Thyroid gland (tissue), 4 donors: ENCODE measurements at regions not wholly inside any gene's neighbourhood (a gene's known extent, or its start where the extent isn't known, plus 50 kb on each side); places are given as distances from the start of the nearest gene placed in this dataset.
"Not testable (repeated sequence)": the region's sequence is repeated elsewhere in the genome, so short reads cannot be mapped to it uniquely, and the experiment has no call there.

Experiments
- DNase-seq, 2 donors: peaks; one replicate each; pipeline ENCODE4 v3.0.0-alpha.2; 2019
- H3K27ac ChIP-seq, 3 donors: fragments of 200-600 bp; sonication (generic); 1 replicate in 2 of 3; 2 replicates in 1 of 3; pipeline ENCODE4 v1.5.1; 2016 to 2019; ENCODE audit warnings: mild to moderate bottlenecking in 1 of 3, moderate library complexity in 1 of 3
- H3K27me3 ChIP-seq: fragments of 200-600 bp; sonication (generic); one replicate; pipeline ENCODE4 v1.5.1; 2019
- H3K36me3 ChIP-seq, 2 donors: fragments of 200-600 bp; sonication (generic); one replicate each; pipeline ENCODE4 v1.5.1; 2016 to 2019
- H3K4me1 ChIP-seq, 2 donors: fragments of 200-600 bp; sonication (generic); one replicate each; pipeline ENCODE4 v1.5.1; 2017 to 2019
- H3K4me3 ChIP-seq, 3 donors: fragments of 200-600 bp; sonication (generic); replicated peaks in 1 of 3; 1 replicate in 2 of 3; 2 replicates in 1 of 3; pipeline ENCODE4 v1.5.1; 2016; ENCODE audit warnings: mild to moderate bottlenecking in 1 of 3
- H3K9me3 ChIP-seq: fragments of 200-600 bp; sonication (generic); one replicate; pipeline ENCODE4 v1.5.1; 2017
- WGBS, 2 donors: methylation state at CpG; one replicate each; pipeline ENCODE4 v1.1.5; 2017; 5-methylcytosine and 5-hydroxymethylcytosine counted together
- intact Hi-C: fragments of 100-400 bp; cut with DNase I; formaldehyde crosslinking; loops from one replicate; pipeline ENCODE4 v1.15.1; 2023

DNA sequence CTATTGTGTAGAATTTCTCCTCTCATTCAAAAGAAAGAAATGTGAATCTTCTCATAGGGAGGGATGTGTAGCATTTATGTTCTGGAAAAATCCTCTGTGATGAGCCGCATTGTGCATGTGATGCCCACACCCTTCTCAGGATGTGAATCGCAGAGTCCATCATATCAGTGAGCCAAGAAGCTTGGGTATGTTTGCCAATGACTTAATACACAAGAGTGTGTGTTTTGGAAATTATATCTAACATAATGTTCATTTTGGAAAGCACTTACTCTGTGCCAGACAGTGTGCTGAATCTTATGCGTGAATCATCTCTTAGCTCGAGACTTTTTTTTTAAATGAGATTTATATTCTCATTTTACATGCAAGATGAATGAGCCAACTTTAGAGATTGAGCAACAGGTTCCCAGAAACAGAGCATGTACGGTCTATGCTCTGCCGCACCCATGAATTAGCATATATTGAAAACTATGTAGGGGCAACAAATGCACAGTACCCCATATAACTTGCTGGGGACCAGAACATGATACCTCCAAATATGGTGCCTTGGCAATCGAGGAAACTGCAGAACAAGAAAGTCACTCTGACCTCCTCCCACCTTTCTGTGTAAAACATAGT is 418.4 kb upstream of the SPATA31A3 start:
- H3K27me3 ChIP-seq, H3K9me3 ChIP-seq, H3K27ac ChIP-seq, DNase-seq, H3K4me1 ChIP-seq, H3K36me3 ChIP-seq, intact Hi-C loops, H3K4me3 ChIP-seq: not testable (repeated sequence)
- WGBS, 2 donors: 55 to 86% methylated on average over 3 of the region's 7 CpGs

DNA sequence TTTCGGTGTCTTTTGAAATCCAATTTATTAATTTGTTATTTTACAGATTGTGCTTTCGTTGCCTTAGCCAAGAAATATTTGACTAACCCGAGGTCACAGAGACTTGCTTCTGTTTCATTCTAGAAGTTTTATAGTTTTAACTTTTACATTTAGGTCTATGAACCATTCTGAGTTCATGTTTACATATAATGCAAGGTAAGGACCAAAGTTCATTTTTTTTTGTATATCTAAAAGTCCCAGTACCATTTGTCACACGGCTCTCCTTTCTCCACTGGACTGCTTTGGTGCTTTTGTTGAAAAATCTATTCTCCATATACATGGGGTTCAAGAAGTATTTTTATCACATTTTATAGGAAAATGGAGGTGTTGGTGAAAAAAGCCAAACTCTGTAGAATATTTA is 411.4 kb upstream of the SPATA31A3 start:
- no CpG with 5 or more reads among the region's 4 CpGs for WGBS, 2 donors
- intact Hi-C loops, H3K4me1 ChIP-seq: not testable (repeated sequence)

DNA sequence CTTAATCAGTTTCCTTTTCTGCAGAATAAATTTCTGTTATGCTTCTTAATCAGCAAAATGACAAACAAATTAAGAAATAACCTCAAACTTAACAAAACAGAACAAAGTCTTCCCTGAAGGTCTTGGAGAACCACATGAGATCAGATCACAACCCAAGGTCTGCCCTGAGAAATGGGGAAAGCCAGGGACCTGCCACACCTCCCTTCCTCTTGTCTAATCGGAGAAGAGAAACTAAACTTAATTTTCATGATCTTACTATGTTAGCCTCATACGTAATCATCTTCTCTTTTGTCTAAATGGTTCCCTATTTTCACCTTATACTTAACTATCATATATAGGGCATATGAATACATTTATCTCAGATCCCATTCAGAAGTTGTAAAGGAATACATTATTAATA is 405.4 kb upstream of the SPATA31A3 start:
- H3K27ac ChIP-seq, intact Hi-C loops, H3K36me3 ChIP-seq, H3K27me3 ChIP-seq, H3K4me3 ChIP-seq, DNase-seq, H3K4me1 ChIP-seq, H3K9me3 ChIP-seq: not testable (repeated sequence)
- WGBS, 2 donors: 72 to 82% methylated on average over 2 of the region's 2 CpGs

More for the DNA sequence above, 411.4 kb upstream of the SPATA31A3 start:
- not testable (repeated sequence) for H3K4me3 ChIP-seq, DNase-seq, H3K9me3 ChIP-seq, H3K27ac ChIP-seq, H3K36me3 ChIP-seq, H3K27me3 ChIP-seq

DNA sequence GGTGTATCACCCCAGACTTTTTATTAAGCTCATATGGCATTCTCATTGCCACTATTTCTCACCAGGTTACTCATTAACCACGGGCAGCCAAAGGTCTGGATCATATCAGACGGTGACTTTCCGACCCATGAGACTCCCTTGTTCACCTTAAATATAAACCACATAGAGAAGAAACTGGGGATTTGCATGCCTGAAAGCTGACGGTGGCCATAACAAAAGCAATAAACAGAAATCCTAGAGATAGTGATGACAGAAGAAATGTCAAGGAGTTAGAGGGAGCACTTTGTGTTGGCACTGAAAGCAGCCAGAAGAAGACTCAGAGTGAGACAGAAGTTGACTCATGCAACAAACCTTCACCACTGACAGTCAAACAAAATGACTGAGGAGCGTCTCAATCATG is 402.4 kb upstream of the SPATA31A3 start:
- H3K27ac ChIP-seq, DNase-seq, H3K4me1 ChIP-seq, intact Hi-C loops, H3K27me3 ChIP-seq, H3K9me3 ChIP-seq, H3K4me3 ChIP-seq, H3K36me3 ChIP-seq: not testable (repeated sequence)
- no CpG with 5 or more reads among the region's 5 CpGs for WGBS, 2 donors

DNA sequence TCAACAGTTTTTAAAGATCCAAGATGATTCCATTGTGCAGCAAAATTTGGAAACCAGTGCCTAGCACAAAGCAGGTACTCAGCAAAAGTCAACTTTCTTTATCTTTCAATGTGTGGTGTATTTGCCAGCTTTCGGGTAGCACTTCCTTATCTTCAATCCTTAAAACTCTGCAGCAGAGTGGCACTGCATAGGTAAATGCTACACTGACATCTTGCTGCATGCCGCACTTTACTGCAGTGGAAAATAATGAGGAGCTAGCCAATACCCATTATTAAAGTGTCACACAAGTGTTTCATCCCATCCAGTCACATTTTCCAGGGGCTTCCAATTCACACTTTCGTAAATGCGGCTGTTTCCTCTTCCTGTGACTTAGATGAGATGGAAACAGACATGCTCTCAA is 401.7 kb upstream of the SPATA31A3 start:
- H3K9me3 ChIP-seq, H3K27ac ChIP-seq, H3K27me3 ChIP-seq, H3K4me1 ChIP-seq, H3K36me3 ChIP-seq, DNase-seq, intact Hi-C loops, H3K4me3 ChIP-seq: not testable (repeated sequence)
- no CpG with 5 or more reads among the region's 4 CpGs for whole genome bisulfite sequencing, 2 donors

DNA sequence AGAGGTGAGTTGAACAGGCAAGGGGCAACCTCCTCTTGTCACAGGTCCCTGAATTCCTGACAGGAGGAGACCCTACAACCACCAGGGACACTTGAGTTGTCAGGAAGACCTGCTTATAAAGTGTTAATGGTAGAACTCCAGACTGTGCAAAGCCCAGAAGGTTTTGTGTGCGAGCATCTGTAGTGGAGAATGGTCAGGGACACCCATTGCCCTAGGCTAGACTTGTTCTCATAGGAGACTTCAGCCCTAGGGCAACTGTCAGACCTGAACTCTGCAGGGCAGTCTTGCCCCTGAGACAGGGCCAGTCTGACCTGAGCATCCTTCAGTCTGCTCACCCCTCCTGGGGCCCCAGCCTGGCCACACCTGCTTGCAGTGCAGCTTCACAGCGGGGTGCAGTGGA is 377.3 kb upstream of the SPATA31A3 start:
- WGBS, 2 donors: no CpG with 5 or more reads among the region's 2 CpGs
- H3K4me1 ChIP-seq, H3K9me3 ChIP-seq, H3K4me3 ChIP-seq, H3K36me3 ChIP-seq, intact Hi-C loops, H3K27ac ChIP-seq, DNase-seq, H3K27me3 ChIP-seq: not testable (repeated sequence)

DNA sequence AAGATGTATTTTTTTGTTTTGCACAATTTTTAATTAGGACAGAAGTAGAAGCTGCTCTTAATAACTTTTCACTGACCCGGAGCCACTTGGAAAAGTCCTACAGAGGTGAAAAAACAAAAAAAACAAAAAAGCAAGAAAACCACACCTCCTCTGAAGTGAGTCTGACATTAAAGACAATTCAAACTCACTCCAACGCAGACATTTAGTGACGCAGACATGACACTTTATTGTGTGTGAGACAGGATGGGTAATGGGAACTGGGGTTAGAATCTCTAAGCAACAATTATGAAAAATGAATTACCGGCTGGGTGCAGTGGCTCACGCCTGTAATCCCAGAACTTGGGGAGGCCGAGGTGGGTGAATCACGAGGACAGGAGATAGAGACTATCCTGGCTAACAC is 370.0 kb upstream of the SPATA31A3 start:
- no CpG with 5 or more reads among the region's 7 CpGs for WGBS, 2 donors
- H3K4me3 ChIP-seq, DNase-seq, H3K4me1 ChIP-seq, intact Hi-C loops, H3K27me3 ChIP-seq, H3K27ac ChIP-seq, H3K36me3 ChIP-seq, H3K9me3 ChIP-seq: not testable (repeated sequence)

DNA sequence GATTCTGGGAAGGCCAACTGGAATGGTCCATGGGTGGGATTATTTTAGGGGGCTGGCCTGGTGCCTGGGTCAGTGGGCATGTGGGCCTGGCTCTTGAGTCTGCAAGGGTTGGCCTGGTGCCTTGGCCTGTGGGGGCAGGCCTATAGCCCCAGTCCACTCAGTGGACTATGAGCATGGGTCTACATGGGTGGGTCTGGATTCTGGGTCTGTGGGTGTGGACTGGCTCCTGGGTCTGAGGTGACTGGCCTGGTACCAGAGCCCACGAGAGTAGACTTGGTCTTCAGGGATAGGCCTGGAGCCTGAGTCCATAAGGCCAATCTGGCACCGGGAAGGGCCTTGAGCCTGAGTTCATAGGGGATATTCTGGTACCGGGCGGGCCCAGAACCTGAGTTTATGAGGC is 361.6 kb upstream of the SPATA31A3 start:
- H3K9me3 ChIP-seq, DNase-seq, H3K36me3 ChIP-seq, H3K4me1 ChIP-seq, H3K4me3 ChIP-seq, H3K27ac ChIP-seq, H3K27me3 ChIP-seq, intact Hi-C loops: not testable (repeated sequence)
- WGBS, 2 donors: no CpG with 5 or more reads among the region's 4 CpGs

DNA sequence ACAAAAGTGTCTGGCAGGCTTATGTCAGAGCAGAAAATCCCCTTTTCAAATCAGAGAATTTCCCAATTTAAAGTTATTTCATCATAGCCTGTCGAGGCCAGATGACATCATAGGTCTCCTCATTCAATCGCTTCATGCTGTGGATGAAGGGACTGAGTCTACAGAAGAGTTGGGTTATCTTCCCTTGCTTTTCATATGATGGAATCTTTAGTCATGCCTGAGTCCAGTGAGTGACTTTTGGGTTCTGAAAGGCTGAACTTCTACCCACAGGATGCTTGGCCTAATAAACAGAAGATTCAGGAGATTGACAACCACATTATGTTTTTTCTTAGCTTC is 357.0 kb upstream of the SPATA31A3 start:
- H3K36me3 ChIP-seq, H3K4me1 ChIP-seq, H3K9me3 ChIP-seq, H3K27me3 ChIP-seq, H3K27ac ChIP-seq, H3K4me3 ChIP-seq, intact Hi-C loops, DNase-seq: not testable (repeated sequence)
- no CpG with 5 or more reads among the region's 2 CpGs for whole genome bisulfite sequencing, 2 donors

DNA sequence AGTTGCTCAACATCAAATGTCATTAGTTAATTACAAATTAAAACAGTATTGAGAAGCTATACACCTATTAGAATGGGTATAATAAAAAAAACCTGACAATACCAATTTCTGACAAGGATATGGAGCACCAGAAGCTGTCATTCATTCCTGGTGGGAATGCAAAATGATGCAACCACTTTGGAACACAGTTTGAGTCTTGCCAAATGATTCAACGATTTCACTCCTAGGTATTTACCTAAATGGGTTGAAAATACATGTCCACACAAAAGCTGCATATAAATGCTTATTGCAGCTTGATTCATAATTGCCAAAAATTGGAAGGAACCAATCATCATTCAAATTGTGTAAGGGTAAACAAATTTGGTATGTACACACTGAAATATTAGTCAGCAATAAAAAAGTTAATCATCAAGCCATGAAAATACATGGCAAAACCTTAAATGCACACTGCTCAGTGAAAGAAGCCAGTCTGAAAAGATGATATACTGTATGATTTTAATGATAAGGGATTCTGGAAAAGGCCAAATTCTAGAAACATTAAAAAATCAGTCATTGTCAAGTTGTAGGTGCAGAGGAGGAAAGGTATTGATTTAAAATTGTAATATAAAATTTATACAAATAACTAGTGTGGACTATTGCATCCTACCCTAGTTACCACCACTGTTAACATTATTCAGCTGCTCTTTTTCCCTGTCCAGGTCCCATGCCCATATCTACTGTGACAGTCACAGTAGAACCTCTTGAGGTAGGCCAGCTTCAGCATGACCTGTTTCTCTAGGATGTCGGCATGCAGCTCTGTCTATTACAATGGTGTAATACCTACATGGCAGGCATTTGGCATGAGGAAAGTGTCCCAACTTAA is 356.4 kb upstream of the SPATA31A3 start:
- DNase-seq, H3K4me3 ChIP-seq, H3K27ac ChIP-seq, H3K4me1 ChIP-seq, H3K27me3 ChIP-seq, H3K9me3 ChIP-seq, intact Hi-C loops, H3K36me3 ChIP-seq: not testable (repeated sequence)
- no CpG with 5 or more reads among the region's 2 CpGs for WGBS, 2 donors

DNA sequence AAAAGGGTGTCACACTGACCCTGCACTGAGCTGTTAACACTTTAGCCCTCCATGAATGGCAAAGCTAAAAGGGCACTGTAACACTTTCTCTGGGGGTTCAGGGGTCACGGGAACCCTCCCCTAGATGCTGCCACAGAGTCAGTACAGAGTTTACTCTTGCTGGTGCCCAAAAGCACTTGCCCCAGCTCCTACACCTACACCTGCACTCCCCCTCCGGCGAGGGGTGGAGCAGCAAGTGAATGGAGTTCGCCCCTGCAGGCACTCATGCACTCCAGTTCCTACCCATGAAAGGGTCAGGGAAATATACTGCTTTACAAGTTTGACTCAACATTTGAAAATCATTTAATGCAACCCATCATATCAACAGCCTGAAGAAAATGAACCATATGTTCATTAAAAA is 355.7 kb upstream of the SPATA31A3 start:
- intact Hi-C loops, H3K36me3 ChIP-seq, DNase-seq, H3K4me1 ChIP-seq, H3K9me3 ChIP-seq, H3K4me3 ChIP-seq, H3K27me3 ChIP-seq, H3K27ac ChIP-seq: not testable (repeated sequence)
- WGBS, 2 donors: no CpG with 5 or more reads among the region's 4 CpGs

DNA sequence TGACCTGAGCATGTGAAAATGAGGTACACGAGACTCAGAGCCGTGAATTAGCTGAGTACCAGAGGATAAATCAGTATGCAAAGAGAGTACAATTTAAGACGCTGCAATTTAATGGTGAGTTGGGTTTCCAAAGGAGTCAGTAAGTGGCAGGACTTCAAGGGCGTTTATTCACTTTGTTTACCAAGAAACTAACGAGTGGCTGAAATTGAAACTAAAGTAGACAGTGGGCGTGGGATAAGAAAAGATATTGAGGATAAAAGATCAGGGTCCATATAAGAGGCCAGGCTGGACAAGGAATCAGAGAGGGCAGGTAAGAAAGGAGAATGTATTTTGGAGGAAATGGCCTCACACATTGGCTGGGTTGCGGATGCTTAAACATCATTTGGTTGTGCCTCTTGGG is 346.9 kb upstream of the SPATA31A3 start:
- H3K9me3 ChIP-seq, H3K4me3 ChIP-seq, H3K27ac ChIP-seq, intact Hi-C loops, H3K27me3 ChIP-seq, H3K36me3 ChIP-seq, DNase-seq, H3K4me1 ChIP-seq: not testable (repeated sequence)
- no CpG with 5 or more reads among the region's 7 CpGs for WGBS, 2 donors

DNA sequence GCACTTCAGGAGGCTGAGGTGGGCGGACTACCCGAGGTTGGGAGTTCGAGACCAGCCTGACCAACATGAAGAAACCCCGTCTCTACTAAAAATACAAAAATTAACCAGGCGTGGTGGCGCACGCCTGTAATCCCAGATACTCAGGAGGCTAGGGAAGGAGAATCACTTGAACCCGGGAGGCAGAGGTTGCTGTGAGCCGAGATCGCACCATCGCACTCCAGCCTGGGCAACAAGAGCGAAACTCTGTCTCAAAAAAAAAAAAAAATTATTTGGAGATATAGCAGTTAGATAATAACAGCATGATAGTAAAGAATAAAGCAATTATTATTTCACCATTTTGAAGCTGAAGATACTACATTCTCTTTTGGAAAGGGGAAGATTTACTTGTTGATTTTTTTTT is 345.9 kb upstream of the SPATA31A3 start:
- H3K27me3 ChIP-seq, DNase-seq, H3K4me3 ChIP-seq, H3K27ac ChIP-seq, H3K9me3 ChIP-seq, intact Hi-C loops, H3K36me3 ChIP-seq, H3K4me1 ChIP-seq: not testable (repeated sequence)
- no CpG with 5 or more reads among the region's 12 CpGs for WGBS, 2 donors
